ENCODE measurements at regions not wholly inside any gene's neighbourhood (a gene's known extent, or its start where the extent isn't known, plus 50 kb on each side); places are given as distances from the start of the nearest gene placed in this dataset.
A peak's percentile ranks its signal among the peaks of the same experiment; 100 is the strongest.

DNA sequence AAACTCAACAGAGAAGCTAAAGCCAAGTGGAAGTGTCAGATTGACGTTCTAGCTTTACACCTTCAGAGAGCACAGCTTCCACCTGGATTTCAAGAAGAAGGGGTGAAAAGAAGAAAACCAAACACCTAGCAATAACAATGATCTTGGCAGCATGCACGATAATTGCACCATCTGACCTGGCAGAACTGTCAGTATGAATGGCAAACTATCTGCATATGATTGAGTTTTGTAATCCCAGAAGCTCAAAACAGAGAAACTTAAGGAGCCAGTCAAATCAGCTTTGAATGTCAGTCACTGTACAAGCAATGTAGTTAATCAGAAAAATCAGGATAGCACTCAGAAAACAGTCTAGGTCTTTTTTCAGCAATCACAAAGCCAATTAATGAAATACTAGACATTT lies 427.1 kb downstream of the ZFHX3 start:
- TF ChIP-seq RAD21 (conservative IDR thresholded peaks at IDR 0.05): peak; percentile 42
- TF ChIP-seq POLR2AphosphoS5 (IDR thresholded peaks at IDR 0.05): peak; percentile 87
- TF ChIP-seq, protein P1, sequence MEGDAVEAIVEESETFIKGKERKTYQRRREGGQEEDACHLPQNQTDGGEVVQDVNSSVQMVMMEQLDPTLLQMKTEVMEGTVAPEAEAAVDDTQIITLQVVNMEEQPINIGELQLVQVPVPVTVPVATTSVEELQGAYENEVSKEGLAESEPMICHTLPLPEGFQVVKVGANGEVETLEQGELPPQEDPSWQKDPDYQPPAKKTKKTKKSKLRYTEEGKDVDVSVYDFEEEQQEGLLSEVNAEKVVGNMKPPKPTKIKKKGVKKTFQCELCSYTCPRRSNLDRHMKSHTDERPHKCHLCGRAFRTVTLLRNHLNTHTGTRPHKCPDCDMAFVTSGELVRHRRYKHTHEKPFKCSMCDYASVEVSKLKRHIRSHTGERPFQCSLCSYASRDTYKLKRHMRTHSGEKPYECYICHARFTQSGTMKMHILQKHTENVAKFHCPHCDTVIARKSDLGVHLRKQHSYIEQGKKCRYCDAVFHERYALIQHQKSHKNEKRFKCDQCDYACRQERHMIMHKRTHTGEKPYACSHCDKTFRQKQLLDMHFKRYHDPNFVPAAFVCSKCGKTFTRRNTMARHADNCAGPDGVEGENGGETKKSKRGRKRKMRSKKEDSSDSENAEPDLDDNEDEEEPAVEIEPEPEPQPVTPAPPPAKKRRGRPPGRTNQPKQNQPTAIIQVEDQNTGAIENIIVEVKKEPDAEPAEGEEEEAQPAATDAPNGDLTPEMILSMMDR (IDR thresholded peaks at IDR 0.05; ENCODE audit: poor library complexity, severe bottlenecking): no peak
- TF ChIP-seq, protein P2, sequence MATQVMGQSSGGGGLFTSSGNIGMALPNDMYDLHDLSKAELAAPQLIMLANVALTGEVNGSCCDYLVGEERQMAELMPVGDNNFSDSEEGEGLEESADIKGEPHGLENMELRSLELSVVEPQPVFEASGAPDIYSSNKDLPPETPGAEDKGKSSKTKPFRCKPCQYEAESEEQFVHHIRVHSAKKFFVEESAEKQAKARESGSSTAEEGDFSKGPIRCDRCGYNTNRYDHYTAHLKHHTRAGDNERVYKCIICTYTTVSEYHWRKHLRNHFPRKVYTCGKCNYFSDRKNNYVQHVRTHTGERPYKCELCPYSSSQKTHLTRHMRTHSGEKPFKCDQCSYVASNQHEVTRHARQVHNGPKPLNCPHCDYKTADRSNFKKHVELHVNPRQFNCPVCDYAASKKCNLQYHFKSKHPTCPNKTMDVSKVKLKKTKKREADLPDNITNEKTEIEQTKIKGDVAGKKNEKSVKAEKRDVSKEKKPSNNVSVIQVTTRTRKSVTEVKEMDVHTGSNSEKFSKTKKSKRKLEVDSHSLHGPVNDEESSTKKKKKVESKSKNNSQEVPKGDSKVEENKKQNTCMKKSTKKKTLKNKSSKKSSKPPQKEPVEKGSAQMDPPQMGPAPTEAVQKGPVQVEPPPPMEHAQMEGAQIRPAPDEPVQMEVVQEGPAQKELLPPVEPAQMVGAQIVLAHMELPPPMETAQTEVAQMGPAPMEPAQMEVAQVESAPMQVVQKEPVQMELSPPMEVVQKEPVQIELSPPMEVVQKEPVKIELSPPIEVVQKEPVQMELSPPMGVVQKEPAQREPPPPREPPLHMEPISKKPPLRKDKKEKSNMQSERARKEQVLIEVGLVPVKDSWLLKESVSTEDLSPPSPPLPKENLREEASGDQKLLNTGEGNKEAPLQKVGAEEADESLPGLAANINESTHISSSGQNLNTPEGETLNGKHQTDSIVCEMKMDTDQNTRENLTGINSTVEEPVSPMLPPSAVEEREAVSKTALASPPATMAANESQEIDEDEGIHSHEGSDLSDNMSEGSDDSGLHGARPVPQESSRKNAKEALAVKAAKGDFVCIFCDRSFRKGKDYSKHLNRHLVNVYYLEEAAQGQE (IDR thresholded peaks at IDR 0.05; ENCODE audit: borderline replicate concordance): peak; percentile 59
- peak; percentile 15 for TF ChIP-seq MXI1 (conservative IDR thresholded peaks at IDR 0.05; ENCODE audit: poor library complexity, severe bottlenecking)
- TF ChIP-seq EZH2 (IDR thresholded peaks at IDR 0.05; ENCODE audit: borderline replicate concordance, insufficient read depth, low read length, poor library complexity, severe bottlenecking): no peak
